ENCODE measurements at regions not wholly inside any gene's neighbourhood (a gene's known extent, or its start where the extent isn't known, plus 50 kb on each side); places are given as distances from the start of the nearest gene placed in this dataset.

DNA sequence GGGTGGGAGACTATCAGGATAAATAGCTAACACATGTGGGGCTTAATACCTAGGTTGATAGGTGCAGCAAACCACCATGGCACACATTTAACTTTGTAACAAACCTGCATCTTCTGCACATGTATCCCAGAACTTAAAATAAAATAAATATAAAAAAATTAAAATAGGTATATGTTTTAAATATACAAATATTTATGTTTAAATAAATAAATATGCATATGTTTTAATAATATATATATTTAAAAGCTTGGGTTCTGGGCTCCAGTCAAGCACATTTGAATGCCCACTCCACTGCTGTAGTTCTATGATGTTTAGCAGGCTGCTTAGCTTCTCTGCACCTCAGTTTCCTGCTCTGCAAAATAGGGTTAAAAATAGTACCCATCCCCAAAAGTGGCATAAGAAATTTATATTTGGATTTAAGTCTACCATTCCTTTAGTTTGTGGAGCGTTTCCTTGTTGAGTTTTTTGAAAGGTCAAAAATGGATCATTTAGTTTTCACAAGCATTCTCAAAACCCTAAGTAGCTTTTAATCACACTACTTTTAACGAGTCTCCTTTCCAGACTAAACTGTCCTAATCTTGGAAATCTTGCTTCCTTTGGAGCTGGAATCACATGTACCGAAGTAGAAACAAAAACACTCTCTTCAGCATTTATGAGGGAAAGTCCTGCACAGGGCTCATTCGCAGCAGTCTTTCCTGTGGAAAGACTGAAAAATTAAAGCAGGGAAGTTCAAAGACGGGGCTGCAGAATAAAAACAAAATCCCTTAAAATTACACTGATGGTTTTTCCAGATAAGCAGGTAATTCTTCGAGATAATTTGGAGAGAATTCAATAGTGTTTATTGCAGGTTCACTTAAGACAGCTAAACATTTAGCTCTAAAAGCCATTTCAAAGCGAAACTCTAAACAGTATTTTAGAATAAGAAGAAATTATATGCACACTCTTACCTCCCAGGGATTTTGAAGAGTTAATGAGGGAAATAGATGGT, 111.7 kb upstream of the LYZL1 start:
- H3K9me3 ChIP-seq (ENCODE audit: control insufficient read depth in 4 of 4, low read length in 3 of 4), result no peaks in the 10 kb centered on the region
- WGBS, result 58% methylated on average over 7 of the region's 7 CpGs
- H3K9ac ChIP-seq (ENCODE audit: low read depth in 1 of 2, low read length in 2 of 2), result no peak overlapping the region
- H3K27ac ChIP-seq (ENCODE audit: low read depth in 1 of 2, low read length in 2 of 2), result no peak overlapping the region
- H3K4me1 ChIP-seq (ENCODE audit: control insufficient read depth in 4 of 4, insufficient read depth in 4 of 4, low read length in 3 of 4), result no peaks in the 10 kb centered on the region
- H3K36me3 ChIP-seq (ENCODE audit: control insufficient read depth in 4 of 4, insufficient read depth in 3 of 4, low read depth in 1 of 4, low read length in 3 of 4), result no peaks in the 10 kb centered on the region
- H3K27me3 ChIP-seq (ENCODE audit: control insufficient read depth in 4 of 4, insufficient read depth in 4 of 4, low read length in 3 of 4), result no peaks in the 10 kb centered on the region
- no peak for DNase-seq (ENCODE audit: low spot score)
- H3K4me3 ChIP-seq (ENCODE audit: low read depth in 1 of 3, low read length in 3 of 3), result no peak overlapping the region
- TF ChIP-seq, protein P1, sequence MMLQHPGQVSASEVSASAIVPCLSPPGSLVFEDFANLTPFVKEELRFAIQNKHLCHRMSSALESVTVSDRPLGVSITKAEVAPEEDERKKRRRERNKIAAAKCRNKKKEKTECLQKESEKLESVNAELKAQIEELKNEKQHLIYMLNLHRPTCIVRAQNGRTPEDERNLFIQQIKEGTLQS (IDR thresholded peaks at IDR 0.05), result no peak
- TF ChIP-seq, protein P2, sequence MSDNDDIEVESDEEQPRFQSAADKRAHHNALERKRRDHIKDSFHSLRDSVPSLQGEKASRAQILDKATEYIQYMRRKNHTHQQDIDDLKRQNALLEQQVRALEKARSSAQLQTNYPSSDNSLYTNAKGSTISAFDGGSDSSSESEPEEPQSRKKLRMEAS (IDR thresholded peaks at IDR 0.05), result no peak
- TF ChIP-seq SP1 (IDR thresholded peaks at IDR 0.05) (no peak), EGR1 (IDR thresholded peaks at IDR 0.05; ENCODE audit: low read depth in 2 of 2) (no peak), TAF1 (conservative IDR thresholded peaks at IDR 0.05) (no peak), RAD21 (IDR thresholded peaks at IDR 0.05) (no peak), GABPA (IDR thresholded peaks at IDR 0.05 in 1 of 2, conservative IDR thresholded peaks at IDR 0.05 in 1 of 2) (no peak), YY1 (IDR thresholded peaks at IDR 0.05) (no peak), HNF4A (conservative IDR thresholded peaks at IDR 0.05) (no peak), NR2F2 (IDR thresholded peaks at IDR 0.05) (no peak), FOXA2 (IDR thresholded peaks at IDR 0.05) (no peak), RXRA (IDR thresholded peaks at IDR 0.05) (no peak), JUND (IDR thresholded peaks at IDR 0.05) (no peak), HNF4G (IDR thresholded peaks at IDR 0.05) (no peak)
- TF ChIP-seq, protein P3, sequence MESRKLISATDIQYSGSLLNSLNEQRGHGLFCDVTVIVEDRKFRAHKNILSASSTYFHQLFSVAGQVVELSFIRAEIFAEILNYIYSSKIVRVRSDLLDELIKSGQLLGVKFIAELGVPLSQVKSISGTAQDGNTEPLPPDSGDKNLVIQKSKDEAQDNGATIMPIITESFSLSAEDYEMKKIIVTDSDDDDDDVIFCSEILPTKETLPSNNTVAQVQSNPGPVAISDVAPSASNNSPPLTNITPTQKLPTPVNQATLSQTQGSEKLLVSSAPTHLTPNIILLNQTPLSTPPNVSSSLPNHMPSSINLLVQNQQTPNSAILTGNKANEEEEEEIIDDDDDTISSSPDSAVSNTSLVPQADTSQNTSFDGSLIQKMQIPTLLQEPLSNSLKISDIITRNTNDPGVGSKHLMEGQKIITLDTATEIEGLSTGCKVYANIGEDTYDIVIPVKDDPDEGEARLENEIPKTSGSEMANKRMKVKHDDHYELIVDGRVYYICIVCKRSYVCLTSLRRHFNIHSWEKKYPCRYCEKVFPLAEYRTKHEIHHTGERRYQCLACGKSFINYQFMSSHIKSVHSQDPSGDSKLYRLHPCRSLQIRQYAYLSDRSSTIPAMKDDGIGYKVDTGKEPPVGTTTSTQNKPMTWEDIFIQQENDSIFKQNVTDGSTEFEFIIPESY (IDR thresholded peaks at IDR 0.05), result no peak
- TF ChIP-seq, protein P4, sequence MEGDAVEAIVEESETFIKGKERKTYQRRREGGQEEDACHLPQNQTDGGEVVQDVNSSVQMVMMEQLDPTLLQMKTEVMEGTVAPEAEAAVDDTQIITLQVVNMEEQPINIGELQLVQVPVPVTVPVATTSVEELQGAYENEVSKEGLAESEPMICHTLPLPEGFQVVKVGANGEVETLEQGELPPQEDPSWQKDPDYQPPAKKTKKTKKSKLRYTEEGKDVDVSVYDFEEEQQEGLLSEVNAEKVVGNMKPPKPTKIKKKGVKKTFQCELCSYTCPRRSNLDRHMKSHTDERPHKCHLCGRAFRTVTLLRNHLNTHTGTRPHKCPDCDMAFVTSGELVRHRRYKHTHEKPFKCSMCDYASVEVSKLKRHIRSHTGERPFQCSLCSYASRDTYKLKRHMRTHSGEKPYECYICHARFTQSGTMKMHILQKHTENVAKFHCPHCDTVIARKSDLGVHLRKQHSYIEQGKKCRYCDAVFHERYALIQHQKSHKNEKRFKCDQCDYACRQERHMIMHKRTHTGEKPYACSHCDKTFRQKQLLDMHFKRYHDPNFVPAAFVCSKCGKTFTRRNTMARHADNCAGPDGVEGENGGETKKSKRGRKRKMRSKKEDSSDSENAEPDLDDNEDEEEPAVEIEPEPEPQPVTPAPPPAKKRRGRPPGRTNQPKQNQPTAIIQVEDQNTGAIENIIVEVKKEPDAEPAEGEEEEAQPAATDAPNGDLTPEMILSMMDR (IDR thresholded peaks at IDR 0.05; ENCODE audit: low read depth, low read length, missing input control), result no peak
- TF ChIP-seq, protein P5, sequence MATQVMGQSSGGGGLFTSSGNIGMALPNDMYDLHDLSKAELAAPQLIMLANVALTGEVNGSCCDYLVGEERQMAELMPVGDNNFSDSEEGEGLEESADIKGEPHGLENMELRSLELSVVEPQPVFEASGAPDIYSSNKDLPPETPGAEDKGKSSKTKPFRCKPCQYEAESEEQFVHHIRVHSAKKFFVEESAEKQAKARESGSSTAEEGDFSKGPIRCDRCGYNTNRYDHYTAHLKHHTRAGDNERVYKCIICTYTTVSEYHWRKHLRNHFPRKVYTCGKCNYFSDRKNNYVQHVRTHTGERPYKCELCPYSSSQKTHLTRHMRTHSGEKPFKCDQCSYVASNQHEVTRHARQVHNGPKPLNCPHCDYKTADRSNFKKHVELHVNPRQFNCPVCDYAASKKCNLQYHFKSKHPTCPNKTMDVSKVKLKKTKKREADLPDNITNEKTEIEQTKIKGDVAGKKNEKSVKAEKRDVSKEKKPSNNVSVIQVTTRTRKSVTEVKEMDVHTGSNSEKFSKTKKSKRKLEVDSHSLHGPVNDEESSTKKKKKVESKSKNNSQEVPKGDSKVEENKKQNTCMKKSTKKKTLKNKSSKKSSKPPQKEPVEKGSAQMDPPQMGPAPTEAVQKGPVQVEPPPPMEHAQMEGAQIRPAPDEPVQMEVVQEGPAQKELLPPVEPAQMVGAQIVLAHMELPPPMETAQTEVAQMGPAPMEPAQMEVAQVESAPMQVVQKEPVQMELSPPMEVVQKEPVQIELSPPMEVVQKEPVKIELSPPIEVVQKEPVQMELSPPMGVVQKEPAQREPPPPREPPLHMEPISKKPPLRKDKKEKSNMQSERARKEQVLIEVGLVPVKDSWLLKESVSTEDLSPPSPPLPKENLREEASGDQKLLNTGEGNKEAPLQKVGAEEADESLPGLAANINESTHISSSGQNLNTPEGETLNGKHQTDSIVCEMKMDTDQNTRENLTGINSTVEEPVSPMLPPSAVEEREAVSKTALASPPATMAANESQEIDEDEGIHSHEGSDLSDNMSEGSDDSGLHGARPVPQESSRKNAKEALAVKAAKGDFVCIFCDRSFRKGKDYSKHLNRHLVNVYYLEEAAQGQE (IDR thresholded peaks at IDR 0.05), result no peak
